NB4 (cell line): ENCODE measurements at regions not wholly inside any gene's neighbourhood (a gene's known extent, or its start where the extent isn't known, plus 50 kb on each side); places are given as distances from the start of the nearest gene placed in this dataset.

Experiments used
- DNase-seq: peaks from one replicate; pipeline ENCODE4 v3.0.0; 2010; ENCODE audit warnings: low read depth
- H3K4me3 ChIP-seq: one replicate; pipeline ENCODE4 v1.5.1; 2011; ENCODE audit warnings: mild to moderate bottlenecking, low read depth, low read length, moderate library complexity
- CTCF ChIP-seq: IDR thresholded peaks from one replicate; pipeline ENCODE4 v1.5.1; 2012; ENCODE audit warnings: low read depth, low read length
- MAX ChIP-seq: IDR thresholded peaks from 2 replicates; pipeline ENCODE4 v1.6.1; 2011; ENCODE audit warnings: low read depth, low read length
- MYC ChIP-seq: IDR thresholded peaks from 2 replicates; pipeline ENCODE4 v1.6.1; 2011; ENCODE audit warnings: low read depth, low read length
- POLR2A ChIP-seq: IDR thresholded peaks from 2 replicates; pipeline ENCODE4 v1.6.1; 2011; ENCODE audit warnings: mild to moderate bottlenecking; ENCODE audit not compliant: insufficient read length; ENCODE audit errors: extremely low read depth

GRCh38 chr4:58809366-58809765 is 1699.2 kb upstream of the IGFBP7 start:
- TF ChIP-seq MYC = no peak
- no peak for TF ChIP-seq POLR2A
- no peak for TF ChIP-seq MAX
- DNase-seq = no peak
- H3K4me3 ChIP-seq = no peak overlapping the region

DNA sequence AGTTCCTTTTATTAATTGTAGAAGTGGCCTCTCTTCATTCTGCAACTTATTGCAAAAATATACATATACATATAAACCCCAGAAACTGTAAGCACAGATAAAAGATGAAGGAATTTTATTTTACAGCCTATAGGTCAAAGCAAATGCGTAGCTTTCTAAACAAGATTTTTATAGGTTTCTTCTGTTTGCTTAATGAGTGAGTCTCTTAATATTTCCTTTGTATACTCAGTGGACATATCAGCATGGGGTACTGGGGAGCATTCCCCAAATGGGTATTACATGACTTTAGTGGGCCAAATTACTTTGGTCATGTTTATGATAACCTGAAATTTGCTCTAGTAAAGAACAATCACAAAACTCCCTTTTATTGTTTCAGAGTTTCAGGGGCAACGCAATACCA is 1698.6 kb upstream of the IGFBP7 start:
- no peak for DNase-seq
- no peak overlapping the region for H3K4me3 ChIP-seq
- TF ChIP-seq MAX = no peak
- no peak for TF ChIP-seq CTCF
- TF ChIP-seq POLR2A = no peak
- TF ChIP-seq MYC = no peak

GRCh38 chr4:58807843-58808615 is 1697.8 kb upstream of the IGFBP7 start:
- no peak overlapping the region for H3K4me3 ChIP-seq
- no peak for DNase-seq
- TF ChIP-seq POLR2A (no peak), MYC (no peak), MAX (no peak)

- no peak overlapping the region for H3K4me3 ChIP-seq
- TF ChIP-seq CTCF (no peak), MYC (no peak), POLR2A (no peak)
- DNase-seq = no peak
Observed at GRCh38 chr4:58776627-58777026, 1666.4 kb upstream of the IGFBP7 start.

- TF ChIP-seq MAX (no peak), CTCF (no peak), MYC (no peak), POLR2A (no peak)
- no peak overlapping the region for H3K4me3 ChIP-seq
- no peak for DNase-seq
Observed at GRCh38 chr4:58767598-58767997, 1657.4 kb upstream of the IGFBP7 start.

DNA sequence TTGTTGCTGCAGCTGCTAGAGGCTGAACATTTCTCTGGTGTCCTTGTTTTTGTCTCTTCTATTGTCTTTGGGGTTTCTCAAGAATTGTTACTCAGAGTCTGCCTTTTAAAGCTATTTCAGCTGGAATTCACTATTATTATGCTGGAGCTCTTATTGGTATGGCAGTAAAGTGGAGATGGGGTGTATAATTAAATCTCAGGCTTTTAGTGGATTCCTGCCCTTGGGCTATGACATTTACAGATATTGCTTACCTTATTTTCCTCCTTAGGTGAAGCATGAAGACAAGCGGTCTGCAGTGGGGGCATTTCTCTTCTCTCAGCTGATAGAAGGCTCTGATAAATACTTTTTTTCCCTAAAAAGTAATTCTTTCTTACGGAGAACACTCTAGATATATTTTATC is 1656.6 kb upstream of the IGFBP7 start:
- TF ChIP-seq POLR2A = no peak
- TF ChIP-seq MAX = no peak
- no peak for TF ChIP-seq MYC
- TF ChIP-seq CTCF = no peak
- DNase-seq = no peak

DNA sequence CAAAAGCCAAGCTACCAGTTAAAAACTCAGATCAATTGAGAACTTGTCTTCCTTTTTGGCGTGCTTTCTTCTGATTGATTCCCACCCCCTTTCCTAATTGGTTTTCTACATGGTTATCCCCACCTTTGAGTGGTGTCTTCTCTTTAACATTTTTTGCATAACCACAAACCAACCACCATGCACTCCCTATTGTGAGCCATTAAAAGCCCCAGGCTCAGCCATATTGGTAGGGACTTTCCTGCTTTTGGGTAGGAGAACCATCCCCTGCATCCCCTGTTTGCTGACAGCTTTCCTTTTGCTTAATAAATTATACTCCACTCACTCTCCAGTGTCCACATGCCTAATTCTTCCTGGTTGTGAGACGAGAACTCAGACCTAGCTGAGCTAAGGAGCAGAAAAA is 1651.4 kb upstream of the IGFBP7 start:
- no peak for DNase-seq
- no peak overlapping the region for H3K4me3 ChIP-seq
- TF ChIP-seq MAX (no peak), POLR2A (no peak), CTCF (no peak), MYC (no peak)

More for the DNA sequence above, 1656.6 kb upstream of the IGFBP7 start:
- H3K4me3 ChIP-seq = no peak overlapping the region
